ENCODE measurements at regions not wholly inside any gene's neighbourhood (a gene's known extent, or its start where the extent isn't known, plus 50 kb on each side); places are given as distances from the start of the nearest gene placed in this dataset.

GRCh38 chr10:4033341-4033896 is 248.4 kb upstream of the KLF6 start:
- TF ChIP-seq POLR2A (IDR thresholded peaks at IDR 0.05) (no peak), POLR2AphosphoS5 (IDR thresholded peaks at IDR 0.05) (no peak)
- Histone ChIP-seq H3K27ac (peak overlapping the region in 4 of 8 donors; percentile 12 to 68 (median 33)), H3K36me3 (no peaks in the 10 kb centered on the region), H3K4me1 (peaks cover 0 to 27% (median 14%) of the 10 kb centered on the region in 6 donors), H3K4me3 (no peak overlapping the region), H3K27me3 (replicated peaks in 1 of 7) (no peaks in the 10 kb centered on the region), H3K9me3 (no peaks in the 10 kb centered on the region)
- WGBS, 5 donors, result 60 to 82% (median 72%) methylated on average over 8 of the region's 8 CpGs
- intact Hi-C loops (cut with DNase I; ENCODE audit: low total_unique reads), result no loop called here
- DNase-seq, result no peak

GRCh38 chr10:4029866-4030265 is 244.9 kb upstream of the KLF6 start:
- WGBS, 5 donors, result 90 to 96% (median 95%) methylated on average over 8 of the region's 8 CpGs

GRCh38 chr10:4028854-4029583 is 244.0 kb upstream of the KLF6 start:
- no peaks in the 10 kb centered on the region for H3K36me3 ChIP-seq
- peaks cover 0 to 7% (median 0%) of the 10 kb centered on the region in 6 donors for H3K4me1 ChIP-seq
- no peak overlapping the region for H3K27ac ChIP-seq
- H3K9me3 ChIP-seq, result no peaks in the 10 kb centered on the region
- WGBS, 5 donors, result 93 to 96% (median 96%) methylated on average over 6 of the region's 6 CpGs
- DNase-seq, result no peak
- intact Hi-C loops (cut with DNase I; ENCODE audit: low total_unique reads), result no loop called here
- TF ChIP-seq CTCF (IDR thresholded peaks at IDR 0.05 in 8 of 11, conservative IDR thresholded peaks at IDR 0.05 in 3 of 11) (no peak), POLR2A (IDR thresholded peaks at IDR 0.05) (no peak), POLR2AphosphoS5 (IDR thresholded peaks at IDR 0.05) (no peak)
- H3K27me3 ChIP-seq (replicated peaks in 1 of 7), result no peaks in the 10 kb centered on the region
- H3K4me3 ChIP-seq, result no peak overlapping the region

More at GRCh38 chr10:4029866-4030265, 244.9 kb upstream of the KLF6 start:
- Histone ChIP-seq H3K9me3 (no peaks in the 10 kb centered on the region), H3K4me1 (peaks cover 0 to 15% (median 5%) of the 10 kb centered on the region in 6 donors), H3K27ac (no peak overlapping the region), H3K36me3 (no peaks in the 10 kb centered on the region), H3K27me3 (replicated peaks in 1 of 7) (no peaks in the 10 kb centered on the region), H3K4me3 (no peak overlapping the region)
- TF ChIP-seq POLR2A (IDR thresholded peaks at IDR 0.05) (no peak), CTCF (IDR thresholded peaks at IDR 0.05 in 8 of 11, conservative IDR thresholded peaks at IDR 0.05 in 3 of 11) (no peak), POLR2AphosphoS5 (IDR thresholded peaks at IDR 0.05) (no peak)
- intact Hi-C loops (cut with DNase I; ENCODE audit: low total_unique reads), result no loop called here
- no peak for DNase-seq

DNA sequence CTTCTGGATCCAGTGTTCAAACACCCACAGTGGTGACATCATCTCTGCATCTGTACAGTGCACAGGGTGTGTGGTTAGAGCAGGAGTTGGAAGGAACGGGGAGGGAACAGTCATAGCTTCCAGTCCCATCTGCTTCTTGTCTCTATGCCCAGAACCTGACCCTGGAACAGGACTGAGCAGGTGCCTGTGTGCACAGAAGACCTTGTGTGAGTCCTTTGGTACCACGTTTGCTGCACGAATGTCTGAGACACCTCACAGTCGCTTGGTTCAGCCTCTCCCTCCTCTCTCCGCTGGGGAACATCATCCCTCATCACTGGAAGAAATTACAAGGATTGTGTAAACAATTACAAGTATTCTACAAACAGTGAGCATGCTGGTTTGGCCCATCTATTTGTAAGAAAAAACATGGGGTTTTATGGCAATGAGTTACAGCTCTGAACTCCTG is 243.0 kb upstream of the KLF6 start:
- no peak overlapping the region for H3K4me3 ChIP-seq
- no peaks in the 10 kb centered on the region for H3K9me3 ChIP-seq
- H3K36me3 ChIP-seq, result no peaks in the 10 kb centered on the region
- DNase-seq, result no peak
- intact Hi-C loops (cut with DNase I; ENCODE audit: low total_unique reads), result no loop called here
- no peak overlapping the region for H3K27ac ChIP-seq
- TF ChIP-seq POLR2AphosphoS5 (IDR thresholded peaks at IDR 0.05), result no peak
- no peak for TF ChIP-seq CTCF (IDR thresholded peaks at IDR 0.05 in 8 of 11, conservative IDR thresholded peaks at IDR 0.05 in 3 of 11)
- TF ChIP-seq POLR2A (IDR thresholded peaks at IDR 0.05), result no peak
- 78 to 91% (median 82%) methylated on average over 5 of the region's 5 CpGs for WGBS, 5 donors
- H3K27me3 ChIP-seq (replicated peaks in 1 of 7), result no peaks in the 10 kb centered on the region
- H3K4me1 ChIP-seq, result no peaks in the 10 kb centered on the region
